ENCODE measurements at regions not wholly inside any gene's neighbourhood (a gene's known extent, or its start where the extent isn't known, plus 50 kb on each side); places are given as distances from the start of the nearest gene placed in this dataset.

- H3K36me3 ChIP-seq = no peaks in the 10 kb centered on the region
- intact Hi-C loops (cut with DNase I; ENCODE audit: low total_unique reads) = no loop called here
These were observed 240.7 kb upstream of the PFKP start for GRCh38 chr10:2826675-2827074.

DNA sequence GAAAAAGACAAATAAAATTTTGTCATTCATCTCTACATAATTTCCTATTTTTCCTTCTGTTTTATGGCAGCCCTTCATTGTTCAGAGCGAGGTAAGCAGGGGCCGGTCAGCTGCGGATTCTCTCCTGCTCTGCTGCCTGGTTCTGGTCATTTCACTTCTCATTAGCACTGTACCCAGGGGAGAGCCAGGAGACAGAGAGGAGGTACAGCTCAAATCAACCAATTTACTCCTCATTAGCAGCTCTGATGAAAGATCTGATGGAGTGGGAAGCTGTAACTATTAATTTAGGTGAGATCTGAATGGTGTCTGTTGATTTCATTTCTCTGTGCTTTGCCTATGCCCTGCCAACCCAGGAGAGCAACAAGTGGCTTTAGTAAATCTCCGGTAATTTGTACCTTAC lies 241.5 kb upstream of the PFKP start:
- intact Hi-C loops (cut with DNase I; ENCODE audit: low total_unique reads) = no loop called here

More at GRCh38 chr10:2826675-2827074, 240.7 kb upstream of the PFKP start:
- TF ChIP-seq CTCF (IDR thresholded peaks at IDR 0.05 in 8 of 11, conservative IDR thresholded peaks at IDR 0.05 in 3 of 11) = no peak
- no peak for TF ChIP-seq POLR2A (IDR thresholded peaks at IDR 0.05)
- no peak for TF ChIP-seq POLR2AphosphoS5 (IDR thresholded peaks at IDR 0.05)
- Histone ChIP-seq H3K27ac (no peak overlapping the region), H3K9me3 (peaks cover 0 to 6% (median 0%) of the 10 kb centered on the region in 8 donors), H3K4me1 (no peaks in the 10 kb centered on the region), H3K4me3 (no peak overlapping the region), H3K27me3 (replicated peaks in 1 of 7) (peaks cover 0 to 15% (median 0%) of the 10 kb centered on the region in 7 donors)
- DNase-seq = no peak
- WGBS, 5 donors = 44 to 71% (median 50%) methylated on average over 2 of the region's 2 CpGs

GRCh38 chr10:2817940-2818636 lies 249.3 kb upstream of the PFKP start:
- H3K36me3 ChIP-seq = no peaks in the 10 kb centered on the region
- intact Hi-C loops (cut with DNase I; ENCODE audit: low total_unique reads) = no loop called here
- no peak overlapping the region for H3K27ac ChIP-seq
- H3K4me1 ChIP-seq = no peaks in the 10 kb centered on the region
- no peaks in the 10 kb centered on the region for H3K27me3 ChIP-seq (replicated peaks in 1 of 7)
- 64 to 76% (median 67%) methylated on average over 20 of the region's 20 CpGs for WGBS, 5 donors
- DNase-seq = no peak
- H3K4me3 ChIP-seq = no peak overlapping the region
- TF ChIP-seq POLR2AphosphoS5 (IDR thresholded peaks at IDR 0.05) = no peak
- TF ChIP-seq POLR2A (IDR thresholded peaks at IDR 0.05) = no peak
- no peak for TF ChIP-seq CTCF (IDR thresholded peaks at IDR 0.05 in 8 of 11, conservative IDR thresholded peaks at IDR 0.05 in 3 of 11)
- no peaks in the 10 kb centered on the region for H3K9me3 ChIP-seq

More for the DNA sequence above, 241.5 kb upstream of the PFKP start:
- 90 to 98% (median 94%) methylated on average over 4 of the region's 4 CpGs for WGBS, 5 donors
- Histone ChIP-seq H3K4me3 (no peak overlapping the region), H3K27me3 (replicated peaks in 1 of 7) (peaks cover 0 to 15% (median 0%) of the 10 kb centered on the region in 7 donors), H3K36me3 (no peaks in the 10 kb centered on the region), H3K4me1 (no peaks in the 10 kb centered on the region), H3K9me3 (peaks cover 0 to 6% (median 0%) of the 10 kb centered on the region in 8 donors), H3K27ac (no peak overlapping the region)
- TF ChIP-seq CTCF (IDR thresholded peaks at IDR 0.05 in 8 of 11, conservative IDR thresholded peaks at IDR 0.05 in 3 of 11) (no peak), POLR2A (IDR thresholded peaks at IDR 0.05) (no peak), POLR2AphosphoS5 (IDR thresholded peaks at IDR 0.05) (no peak)
- DNase-seq = no peak

GRCh38 chr10:2813693-2814092 lies 253.7 kb upstream of the PFKP start:
- intact Hi-C loops (cut with DNase I; ENCODE audit: low total_unique reads) = no loop called here
- H3K4me1 ChIP-seq = no peaks in the 10 kb centered on the region
- TF ChIP-seq POLR2A (IDR thresholded peaks at IDR 0.05) (no peak), POLR2AphosphoS5 (IDR thresholded peaks at IDR 0.05) (no peak), CTCF (IDR thresholded peaks at IDR 0.05 in 8 of 11, conservative IDR thresholded peaks at IDR 0.05 in 3 of 11) (no peak)
- no peaks in the 10 kb centered on the region for H3K36me3 ChIP-seq
- no peak for DNase-seq
- H3K9me3 ChIP-seq = peaks cover 0 to under 1% (median 0%) of the 10 kb centered on the region in 8 donors
- no peak overlapping the region for H3K27ac ChIP-seq
- WGBS, 5 donors = 83 to 92% (median 88%) methylated on average over 7 of the region's 7 CpGs
- H3K4me3 ChIP-seq = no peak overlapping the region
- H3K27me3 ChIP-seq (replicated peaks in 1 of 7) = no peaks in the 10 kb centered on the region

All from spleen (tissue), 11 donors.